SJCRH30 (cell line): ENCODE measurements at regions not wholly inside any gene's neighbourhood (a gene's known extent, or its start where the extent isn't known, plus 50 kb on each side); places are given as distances from the start of the nearest gene placed in this dataset.
A peak's percentile ranks its signal among the peaks of the same experiment; 100 is the strongest.
"Not testable (repeated sequence)": the region's sequence is repeated elsewhere in the genome, so short reads cannot be mapped to it uniquely, and the experiment has no call there.

Source experiments
- DNase-seq, 2 experiments: peaks; one replicate each; pipeline ENCODE4 v3.0.0-alpha.2; 2015 to 2020
- H3K27ac ChIP-seq: fragments of 250-450 bp; sonication (Bioruptor Pico); 2 replicates; pipeline ENCODE4 v1.5.1; 2020; ENCODE audit warnings: mild to moderate bottlenecking, moderate library complexity
- H3K27me3 ChIP-seq: fragments of 250-450 bp; sonication (Bioruptor Pico); 2 replicates; pipeline ENCODE4 v1.5.1; 2020; ENCODE audit warnings: mild to moderate bottlenecking, moderate library complexity
- H3K36me3 ChIP-seq: fragments of 250-450 bp; sonication (Bioruptor Pico); 2 replicates; pipeline ENCODE4 v1.5.1; 2020; ENCODE audit warnings: mild to moderate bottlenecking, moderate library complexity
- H3K4me1 ChIP-seq: fragments of 250-450 bp; sonication (Bioruptor Pico); 2 replicates; pipeline ENCODE4 v1.5.1; 2020; ENCODE audit warnings: mild to moderate bottlenecking, moderate library complexity
- H3K4me3 ChIP-seq: fragments of 250-450 bp; sonication (Bioruptor Pico); 2 replicates; pipeline ENCODE4 v1.5.1; 2020; ENCODE audit warnings: mild to moderate bottlenecking, moderate library complexity
- H3K9me3 ChIP-seq: fragments of 250-450 bp; sonication (Bioruptor Pico); replicated peaks from 2 replicates; pipeline ENCODE4 v1.5.1; 2020; ENCODE audit warnings: mild to moderate bottlenecking, moderate library complexity

- DNase-seq, H3K4me1 ChIP-seq, H3K27ac ChIP-seq, H3K9me3 ChIP-seq, H3K36me3 ChIP-seq, H3K4me3 ChIP-seq, H3K27me3 ChIP-seq: not testable (repeated sequence)
Observed at GRCh38 chr16:58858577-58858976, 124.5 kb upstream of the GOT2 start.

- no peaks in the 10 kb centered on the region for H3K4me1 ChIP-seq
- H3K9me3 ChIP-seq: no peaks in the 10 kb centered on the region
Observed at GRCh38 chr16:58855291-58855863, 121.3 kb upstream of the GOT2 start.

DNA sequence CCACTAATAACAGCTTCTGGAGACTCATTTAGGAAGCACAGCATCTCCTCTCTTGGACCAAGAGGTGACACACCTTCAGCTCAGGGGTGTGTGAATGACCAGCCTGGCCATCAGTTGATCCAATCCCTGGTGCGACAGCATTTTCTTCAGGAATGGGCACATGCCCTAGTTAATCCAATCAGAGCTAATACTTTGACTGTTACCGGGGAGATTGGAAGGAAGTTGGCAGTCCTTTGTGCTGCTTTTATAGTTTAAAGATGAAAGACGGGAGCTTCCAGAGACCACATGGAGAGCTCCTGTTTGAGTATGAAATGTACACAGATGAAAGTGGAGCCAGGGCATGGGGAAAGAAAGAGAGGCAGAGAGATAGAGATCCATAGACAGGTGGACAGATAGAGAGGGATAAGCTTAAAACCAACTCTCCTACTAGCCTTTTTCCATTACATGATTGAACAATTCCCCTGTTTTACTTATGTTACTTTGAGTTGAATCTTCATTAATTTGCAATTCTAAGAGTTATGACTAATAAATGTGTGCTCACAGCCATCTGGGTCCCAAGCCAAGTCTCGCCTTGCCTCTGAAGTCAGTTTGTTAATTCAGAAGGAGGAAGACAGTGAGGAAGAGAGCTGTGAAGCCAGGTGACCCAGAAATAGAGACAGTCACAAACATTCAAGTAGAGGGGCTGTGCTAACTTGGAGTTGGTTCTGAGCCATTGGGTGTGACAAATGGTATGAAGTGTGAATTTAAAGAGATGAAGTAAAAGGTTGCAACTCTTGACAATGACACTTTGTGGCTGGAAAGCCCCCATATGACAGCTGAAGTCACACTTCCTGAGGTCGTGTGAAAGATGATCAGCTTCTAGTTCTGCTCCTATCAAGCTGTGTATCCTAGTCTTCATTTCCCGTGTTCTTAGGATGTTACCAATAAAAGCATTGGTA, 120.0 kb upstream of the GOT2 start:
- DNase-seq: no peak
- Histone ChIP-seq H3K4me3 (no peak overlapping the region), H3K4me1 (no peaks in the 10 kb centered on the region), H3K9me3 (0 out of 2 replicates have a peak, but pooled peaks cover under 1% of the 10 kb centered on the region), H3K27me3 (no peaks in the 10 kb centered on the region; the same call in 1 of the 2 replicates), H3K36me3 (no peaks in the 10 kb centered on the region), H3K27ac (no peak overlapping the region)

More at GRCh38 chr16:58855291-58855863, 121.3 kb upstream of the GOT2 start:
- Histone ChIP-seq H3K4me3 (no peak overlapping the region), H3K27me3 (no peaks in the 10 kb centered on the region), H3K27ac (no peak overlapping the region), H3K36me3 (no peaks in the 10 kb centered on the region)
- no peak for DNase-seq

GRCh38 chr16:58850678-58851020, 116.5 kb upstream of the GOT2 start:
- H3K9me3 ChIP-seq: peaks cover 5% of the 10 kb centered on the region; the same call in 1 of the 2 replicates
- H3K27me3 ChIP-seq: no peaks in the 10 kb centered on the region; the same call in 1 of the 2 replicates
- H3K4me1 ChIP-seq: no peaks in the 10 kb centered on the region
- DNase-seq: no peak
- no peaks in the 10 kb centered on the region for H3K36me3 ChIP-seq
- no peak overlapping the region for H3K27ac ChIP-seq
- no peak overlapping the region for H3K4me3 ChIP-seq

DNA sequence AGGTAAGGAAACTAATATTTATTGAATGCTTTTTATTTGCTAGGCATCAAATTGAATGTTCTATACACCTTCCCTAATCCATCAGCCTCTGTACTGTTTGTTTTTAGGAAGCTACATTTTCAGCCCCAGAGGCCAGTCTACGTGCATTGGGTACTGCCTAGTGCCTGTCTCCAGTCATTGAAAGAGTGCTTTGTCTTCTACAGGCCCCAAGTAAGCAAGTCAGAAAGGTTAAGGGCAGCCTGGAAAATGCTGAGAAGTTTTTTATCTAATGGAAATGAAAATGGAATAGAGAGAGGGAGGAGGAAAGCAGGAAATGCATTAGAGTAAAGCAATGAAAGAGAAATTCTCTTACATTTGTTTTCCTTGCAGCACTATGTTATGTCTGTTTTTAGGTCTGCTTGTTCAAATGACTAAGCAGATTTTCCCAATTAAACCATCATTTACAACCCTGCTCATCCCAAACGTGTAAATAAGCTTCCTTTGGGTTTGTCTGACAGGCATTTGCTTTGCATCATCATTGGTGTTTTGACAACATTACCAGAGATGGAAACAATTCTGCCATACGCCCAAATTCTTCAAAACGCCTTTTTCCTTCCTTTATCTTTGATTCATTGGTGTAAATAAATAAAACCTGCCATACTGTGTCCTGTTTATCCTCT, 116.0 kb upstream of the GOT2 start:
- H3K27me3 ChIP-seq: no peaks in the 10 kb centered on the region; the same call in 1 of the 2 replicates
- H3K9me3 ChIP-seq: peaks cover 5% of the 10 kb centered on the region; the same call in 1 of the 2 replicates
- H3K4me3 ChIP-seq: no peak overlapping the region
- no peaks in the 10 kb centered on the region for H3K4me1 ChIP-seq
- no peak for DNase-seq
- no peak overlapping the region for H3K27ac ChIP-seq
- no peaks in the 10 kb centered on the region for H3K36me3 ChIP-seq

DNA sequence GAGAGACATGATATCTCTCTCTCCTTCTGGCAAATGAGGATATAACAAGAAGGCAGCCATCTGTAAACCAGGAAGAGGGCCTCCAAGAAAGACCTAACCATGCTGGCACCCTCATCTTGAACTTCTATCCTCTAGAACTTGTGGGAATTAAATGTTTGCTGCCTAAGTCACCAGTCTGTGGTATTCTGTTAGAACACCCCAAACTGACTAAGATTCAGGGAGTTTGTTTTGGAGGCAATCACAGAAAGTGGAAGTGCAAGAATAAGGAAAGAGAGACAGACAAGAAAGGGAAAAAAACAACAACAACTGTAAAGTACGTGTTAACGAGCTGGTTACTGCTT, 114.5 kb upstream of the GOT2 start:
- Histone ChIP-seq H3K4me3 (no peak overlapping the region), H3K4me1 (no peaks in the 10 kb centered on the region), H3K36me3 (no peaks in the 10 kb centered on the region), H3K27me3 (no peaks in the 10 kb centered on the region; the same call in 1 of the 2 replicates), H3K9me3 (peaks cover 5% of the 10 kb centered on the region; the same call in 1 of the 2 replicates), H3K27ac (no peak overlapping the region)
- DNase-seq: no peak

GRCh38 chr16:58847902-58848661, 114.0 kb upstream of the GOT2 start:
- Histone ChIP-seq H3K9me3 (peaks cover 5% of the 10 kb centered on the region; the same call in 1 of the 2 replicates), H3K27ac (no peak overlapping the region), H3K4me1 (no peaks in the 10 kb centered on the region), H3K36me3 (no peaks in the 10 kb centered on the region), H3K4me3 (no peak overlapping the region), H3K27me3 (no peaks in the 10 kb centered on the region; the same call in 1 of the 2 replicates)
- DNase-seq: no peak

DNA sequence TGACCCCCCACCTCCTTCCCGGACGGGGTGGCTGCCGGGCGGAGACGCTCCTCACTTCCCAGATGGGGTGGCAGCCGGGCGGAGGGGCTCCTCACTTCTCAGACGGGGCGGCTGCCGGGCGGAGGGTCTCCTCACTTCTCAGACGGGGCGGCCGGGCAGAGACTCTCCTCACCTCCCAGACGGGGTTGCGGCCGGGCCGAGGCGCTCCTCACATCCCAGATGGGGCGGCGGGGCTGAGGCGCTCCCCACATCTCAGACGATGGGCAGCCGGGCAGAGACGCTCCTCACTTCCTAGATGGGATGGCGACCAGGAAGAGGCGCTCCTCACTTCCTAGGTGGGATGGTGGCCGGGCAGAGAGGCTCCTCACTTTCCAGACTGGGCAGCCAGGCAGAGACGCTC, 112.1 kb upstream of the GOT2 start:
- H3K27ac ChIP-seq, H3K4me3 ChIP-seq, DNase-seq, H3K4me1 ChIP-seq, H3K36me3 ChIP-seq, H3K27me3 ChIP-seq, H3K9me3 ChIP-seq: not testable (repeated sequence)

DNA sequence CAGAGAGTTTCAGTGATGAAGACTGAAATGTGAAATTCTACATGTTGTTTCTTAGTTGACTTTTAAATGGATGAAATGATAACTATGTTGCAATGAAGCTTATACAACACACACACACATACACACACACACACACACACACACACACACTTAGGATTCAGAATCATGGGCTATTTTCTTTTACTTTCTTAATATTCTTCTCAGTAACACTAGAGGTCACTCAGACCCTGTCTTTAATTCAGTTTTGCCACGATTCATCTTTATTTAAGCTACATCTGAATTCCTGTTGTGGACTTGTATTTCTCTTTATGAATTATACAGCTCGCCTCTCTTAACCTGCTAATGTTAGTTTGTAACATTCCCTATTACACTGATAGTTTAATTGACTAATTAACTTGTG, 109.6 kb upstream of the GOT2 start:
- DNase-seq: peak in 1 of 2 experiments; percentile 55
- Histone ChIP-seq H3K27ac (no peak overlapping the region), H3K36me3 (no peaks in the 10 kb centered on the region), H3K9me3 (no peaks in the 10 kb centered on the region; the same call in 1 of the 2 replicates), H3K4me1 (no peaks in the 10 kb centered on the region), H3K27me3 (no peaks in the 10 kb centered on the region; the same call in 1 of the 2 replicates), H3K4me3 (no peak overlapping the region)

GRCh38 chr16:58842746-58843145, 108.6 kb upstream of the GOT2 start:
- Histone ChIP-seq H3K27ac (no peak overlapping the region), H3K9me3 (no peaks in the 10 kb centered on the region; the same call in 1 of the 2 replicates), H3K4me1 (no peaks in the 10 kb centered on the region), H3K4me3 (no peak overlapping the region), H3K27me3 (no peaks in the 10 kb centered on the region), H3K36me3 (no peaks in the 10 kb centered on the region)
- DNase-seq: no peak

DNA sequence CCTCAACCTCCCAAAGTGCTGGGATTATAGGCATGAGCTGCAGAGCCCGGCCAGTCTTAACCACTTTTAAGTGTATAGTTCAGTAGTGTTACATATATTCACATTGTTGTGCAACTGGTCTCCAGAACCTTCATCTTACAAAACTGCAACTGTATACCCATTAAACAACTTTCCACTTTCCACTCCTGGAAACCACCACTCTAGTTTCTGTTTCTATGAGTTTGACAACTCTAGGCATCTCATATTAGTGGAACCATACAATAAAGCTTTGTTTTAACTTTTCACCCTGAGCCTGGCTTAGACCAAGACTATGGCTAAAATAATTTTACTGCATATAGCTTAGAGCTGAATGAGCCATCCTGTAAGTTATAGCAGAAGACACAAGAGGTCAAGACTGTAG, 108.0 kb upstream of the GOT2 start:
- DNase-seq: no peak
- Histone ChIP-seq H3K27me3 (no peaks in the 10 kb centered on the region), H3K9me3 (no peaks in the 10 kb centered on the region), H3K4me3 (no peak overlapping the region), H3K4me1 (no peaks in the 10 kb centered on the region), H3K36me3 (no peaks in the 10 kb centered on the region), H3K27ac (no peak overlapping the region)

GRCh38 chr16:58837950-58838349, 103.8 kb upstream of the GOT2 start:
- no peak overlapping the region for H3K4me3 ChIP-seq
- no peaks in the 10 kb centered on the region for H3K4me1 ChIP-seq
- H3K9me3 ChIP-seq: peaks cover 4% of the 10 kb centered on the region; the same call in 1 of the 2 replicates
- no peak overlapping the region for H3K27ac ChIP-seq
- DNase-seq: no peak
- H3K36me3 ChIP-seq: no peaks in the 10 kb centered on the region
- no peaks in the 10 kb centered on the region for H3K27me3 ChIP-seq

GRCh38 chr16:58836427-58836826, 102.3 kb upstream of the GOT2 start:
- Histone ChIP-seq H3K27ac (no peak overlapping the region), H3K4me1 (no peaks in the 10 kb centered on the region), H3K9me3 (peaks cover 4% of the 10 kb centered on the region; the same call in 1 of the 2 replicates), H3K36me3 (no peaks in the 10 kb centered on the region), H3K4me3 (no peak overlapping the region), H3K27me3 (no peaks in the 10 kb centered on the region)
- DNase-seq: no peak

- DNase-seq: no peak
- H3K27me3 ChIP-seq: 0 out of 2 replicates have a peak, but pooled peaks cover under 1% of the 10 kb centered on the region
Observed at GRCh38 chr16:58832386-58832895, 98.3 kb upstream of the GOT2 start.

More at GRCh38 chr16:58832386-58832895, 98.3 kb upstream of the GOT2 start:
- Histone ChIP-seq H3K36me3 (no peaks in the 10 kb centered on the region), H3K4me3 (no peak overlapping the region), H3K4me1 (no peaks in the 10 kb centered on the region), H3K9me3 (peaks cover 4% of the 10 kb centered on the region; the same call in 1 of the 2 replicates), H3K27ac (no peak overlapping the region)
